GM06990 (cell line): ENCODE measurements at regions not wholly inside any gene's neighbourhood (a gene's known extent, or its start where the extent isn't known, plus 50 kb on each side); places are given as distances from the start of the nearest gene placed in this dataset.

ENCODE experiments used
- DNase-seq: peaks from one replicate; pipeline ENCODE4 v3.0.0-alpha.2; 2011; ENCODE audit not compliant: insufficient read length; ENCODE audit errors: extremely low read depth
- H3K27me3 ChIP-seq: replicated peaks from 2 replicates; pipeline ENCODE4 v1.6.0; 2011; ENCODE audit warnings: low read length; ENCODE audit not compliant: control insufficient read depth, insufficient read depth
- H3K36me3 ChIP-seq: 2 replicates; pipeline ENCODE4 v1.5.1; 2011; ENCODE audit warnings: low read length; ENCODE audit not compliant: control insufficient read depth, insufficient read depth
- H3K4me3 ChIP-seq: replicated peaks from 2 replicates; pipeline ENCODE4 v1.5.1; 2011; ENCODE audit warnings: low read depth, mild to moderate bottlenecking, control low read depth, low read length
- TF ChIP-seq, protein P1 (sequence below): IDR thresholded peaks from 2 replicates; pipeline ENCODE4 v1.5.1; 2011; ENCODE audit warnings: low read length, control low read depth, mild to moderate bottlenecking, inconsistent platforms; ENCODE audit not compliant: insufficient read depth, poor library complexity, severe bottlenecking

DNA sequence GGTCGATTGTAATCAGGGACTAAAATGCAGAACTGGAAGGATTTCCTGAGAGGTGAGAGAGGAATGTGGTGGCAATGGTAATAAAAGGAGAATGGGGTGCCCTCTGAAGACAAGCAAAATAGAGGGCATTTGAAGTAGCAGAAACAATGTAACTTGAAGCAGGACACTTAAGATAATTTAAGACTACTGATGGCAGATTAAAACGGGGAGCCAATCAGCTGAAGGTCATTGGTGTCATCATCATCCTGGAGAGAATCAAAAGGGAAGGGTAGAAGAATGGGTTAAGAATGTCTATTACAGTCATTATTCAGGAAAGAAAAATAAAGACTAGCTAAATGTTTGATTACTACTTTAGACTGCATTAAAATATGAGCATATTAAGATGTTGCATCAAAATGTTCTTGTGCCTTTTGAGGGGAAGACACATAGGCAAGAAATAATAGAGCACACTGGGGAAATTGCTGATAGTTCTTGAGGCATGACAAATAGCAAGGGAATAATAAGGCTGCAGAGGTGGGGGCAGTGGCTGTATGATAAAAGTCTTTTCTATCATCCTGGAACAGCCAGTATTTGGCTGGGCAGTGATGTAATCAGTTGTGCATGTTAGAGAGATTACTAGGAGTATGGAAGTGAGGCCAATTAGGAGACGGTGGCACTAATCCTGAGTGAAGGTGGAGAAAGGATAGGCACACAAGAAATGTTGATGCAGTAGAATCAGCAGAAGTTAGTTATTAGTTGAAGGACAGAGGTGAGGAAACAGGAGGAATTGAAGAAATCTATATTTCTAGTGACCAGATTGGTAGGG lies 60.2 kb downstream of the CCDC71L start:
- TF ChIP-seq, protein P1, sequence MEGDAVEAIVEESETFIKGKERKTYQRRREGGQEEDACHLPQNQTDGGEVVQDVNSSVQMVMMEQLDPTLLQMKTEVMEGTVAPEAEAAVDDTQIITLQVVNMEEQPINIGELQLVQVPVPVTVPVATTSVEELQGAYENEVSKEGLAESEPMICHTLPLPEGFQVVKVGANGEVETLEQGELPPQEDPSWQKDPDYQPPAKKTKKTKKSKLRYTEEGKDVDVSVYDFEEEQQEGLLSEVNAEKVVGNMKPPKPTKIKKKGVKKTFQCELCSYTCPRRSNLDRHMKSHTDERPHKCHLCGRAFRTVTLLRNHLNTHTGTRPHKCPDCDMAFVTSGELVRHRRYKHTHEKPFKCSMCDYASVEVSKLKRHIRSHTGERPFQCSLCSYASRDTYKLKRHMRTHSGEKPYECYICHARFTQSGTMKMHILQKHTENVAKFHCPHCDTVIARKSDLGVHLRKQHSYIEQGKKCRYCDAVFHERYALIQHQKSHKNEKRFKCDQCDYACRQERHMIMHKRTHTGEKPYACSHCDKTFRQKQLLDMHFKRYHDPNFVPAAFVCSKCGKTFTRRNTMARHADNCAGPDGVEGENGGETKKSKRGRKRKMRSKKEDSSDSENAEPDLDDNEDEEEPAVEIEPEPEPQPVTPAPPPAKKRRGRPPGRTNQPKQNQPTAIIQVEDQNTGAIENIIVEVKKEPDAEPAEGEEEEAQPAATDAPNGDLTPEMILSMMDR = no peak
- no peak overlapping the region for H3K4me3 ChIP-seq
- no peak for DNase-seq
- no peaks in the 10 kb centered on the region for H3K36me3 ChIP-seq
- no peaks in the 10 kb centered on the region for H3K27me3 ChIP-seq

DNA sequence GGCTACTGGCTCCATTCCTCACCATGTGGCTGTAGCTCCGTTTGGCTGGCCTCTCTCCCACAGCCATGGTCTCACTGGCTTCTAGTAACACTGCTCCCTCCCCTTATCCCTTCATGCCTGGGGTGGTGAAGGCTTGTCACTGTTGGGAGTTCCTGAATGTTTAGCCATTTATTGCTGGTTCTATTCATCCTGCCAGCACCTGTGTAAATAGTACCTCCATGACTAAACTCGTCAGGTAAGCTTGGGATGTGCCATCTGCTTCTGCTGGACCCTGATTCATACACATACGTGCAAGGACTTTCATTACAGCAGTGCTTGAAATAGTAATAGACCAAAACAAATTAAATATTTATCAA lies 61.6 kb downstream of the CCDC71L start:
- Histone ChIP-seq H3K36me3 (no peaks in the 10 kb centered on the region), H3K4me3 (no peak overlapping the region)
- DNase-seq = no peak

DNA sequence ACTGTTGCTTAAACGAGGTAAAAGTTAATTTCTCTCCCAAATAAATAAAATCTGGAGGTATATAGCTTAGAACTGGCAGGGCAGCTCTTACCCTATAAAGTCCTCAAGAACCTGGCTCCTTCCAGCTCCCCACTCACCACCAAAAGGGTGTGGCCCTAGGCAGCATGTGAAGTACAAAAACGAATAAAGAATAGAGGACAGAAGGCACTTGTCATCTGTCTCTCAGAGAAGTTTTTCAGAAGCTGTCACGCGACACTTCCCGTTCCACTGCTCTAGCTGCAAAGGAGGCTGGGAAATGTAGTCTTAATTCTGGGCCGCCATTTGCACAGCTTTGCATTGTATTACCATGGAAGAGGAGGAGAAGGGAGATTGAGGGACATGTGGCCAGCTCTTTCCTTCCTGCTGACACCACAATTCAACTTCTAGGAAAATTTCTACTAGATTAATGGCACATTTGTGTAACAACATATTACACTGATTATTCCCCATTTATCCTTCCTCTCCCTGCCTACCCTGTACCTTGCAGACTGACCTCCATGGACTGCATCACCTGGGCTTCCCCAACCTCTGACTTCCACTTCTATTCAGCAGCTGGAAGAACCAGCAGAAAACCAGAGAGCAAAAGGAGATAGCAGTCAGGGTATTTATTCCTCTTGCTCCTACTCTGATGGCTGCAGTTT lies 62.2 kb downstream of the CCDC71L start:
- H3K36me3 ChIP-seq = no peaks in the 10 kb centered on the region
- H3K27me3 ChIP-seq = no peaks in the 10 kb centered on the region
- TF ChIP-seq, protein P1 = no peak
- H3K4me3 ChIP-seq = no peak overlapping the region
- DNase-seq = peak; percentile 70

More for the DNA sequence above, 61.6 kb downstream of the CCDC71L start:
- TF ChIP-seq, protein P1 = no peak
- no peaks in the 10 kb centered on the region for H3K27me3 ChIP-seq

DNA sequence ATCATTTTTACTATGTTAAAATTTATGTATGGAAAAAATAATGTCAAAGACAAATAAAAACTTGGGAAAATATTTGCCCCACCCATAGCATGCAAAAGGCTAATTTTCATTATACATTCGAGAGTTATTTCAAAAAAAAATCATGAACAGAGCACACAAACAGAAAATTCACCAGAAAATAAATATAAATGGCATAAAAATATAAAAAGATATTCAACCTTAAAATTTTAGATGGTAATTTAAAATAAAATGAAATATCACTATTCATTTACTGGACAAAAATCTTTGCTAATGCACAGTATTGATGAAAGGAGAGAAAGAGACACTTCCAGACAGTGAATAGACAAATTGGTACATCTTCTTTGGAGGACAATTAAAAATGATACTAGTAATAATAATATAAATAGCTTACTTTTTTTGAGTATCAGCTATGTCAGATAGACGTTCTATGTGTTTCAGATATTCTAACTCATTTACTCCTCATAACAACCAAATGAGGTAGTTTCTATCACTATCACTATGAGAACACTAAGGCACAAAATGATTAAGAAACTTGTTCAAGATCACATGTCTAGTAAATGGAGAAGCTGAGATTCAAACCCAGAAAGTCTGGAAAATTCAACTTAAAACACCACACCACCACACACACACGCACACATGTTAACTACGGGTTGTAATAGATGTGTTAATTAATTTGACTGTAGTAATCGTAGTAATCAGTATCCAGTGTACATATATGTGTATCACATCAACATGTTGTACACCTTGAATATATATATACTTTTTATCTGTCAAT lies 63.0 kb downstream of the CCDC71L start:
- TF ChIP-seq, protein P1 = no peak
- Histone ChIP-seq H3K4me3 (no peak overlapping the region), H3K27me3 (no peaks in the 10 kb centered on the region), H3K36me3 (no peaks in the 10 kb centered on the region)
- DNase-seq = peak; percentile 19

DNA sequence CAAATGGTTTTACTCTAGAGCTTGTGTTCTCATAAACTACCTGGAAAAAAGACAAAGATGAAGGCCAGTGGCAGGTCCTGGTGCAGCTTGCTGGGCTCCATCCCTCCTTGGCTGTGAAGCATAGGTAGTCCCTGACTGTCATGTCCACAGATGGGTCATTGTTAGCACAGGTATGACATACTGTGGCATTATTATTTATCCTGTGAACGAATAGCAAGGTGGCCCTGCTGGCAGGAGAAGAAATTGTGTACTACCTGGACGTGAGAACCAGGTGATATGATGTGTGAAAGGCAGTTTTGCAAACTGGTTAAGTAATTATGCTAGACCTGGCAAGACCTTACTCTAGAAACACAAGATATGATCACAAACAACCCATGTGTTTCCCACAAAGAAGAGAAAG lies 63.9 kb downstream of the CCDC71L start:
- no peaks in the 10 kb centered on the region for H3K27me3 ChIP-seq
- no peak overlapping the region for H3K4me3 ChIP-seq
- no peaks in the 10 kb centered on the region for H3K36me3 ChIP-seq
- DNase-seq = no peak
- TF ChIP-seq, protein P1 = no peak
